Tibial nerve (tissue), 4 donors: ENCODE measurements at regions not wholly inside any gene's neighbourhood (a gene's known extent, or its start where the extent isn't known, plus 50 kb on each side); places are given as distances from the start of the nearest gene placed in this dataset.

Source experiments
- DNase-seq, 2 donors: peaks; one replicate each; pipeline ENCODE4 v3.0.0-alpha.2; 2019; ENCODE audit warnings: low spot score in 2 of 2
- H3K27ac ChIP-seq, 4 donors: fragments of 200-600 bp; sonication (generic) in 3 of 4; one replicate each; pipeline ENCODE4 v1.5.1; 2017 to 2019; ENCODE audit warnings: mild to moderate bottlenecking in 1 of 4
- H3K27me3 ChIP-seq, 2 donors: fragments of 200-600 bp; sonication (generic) in 1 of 2; one replicate each; pipeline versions ENCODE4 v1.5.1 to v1.6.0; 2017 to 2019
- H3K36me3 ChIP-seq, 3 donors: fragments of 200-600 bp; sonication (generic); one replicate each; pipeline ENCODE4 v1.5.1; 2018 to 2019
- H3K4me1 ChIP-seq, 4 donors: fragments of 200-600 bp; sonication (generic) in 3 of 4; one replicate each; pipeline ENCODE4 v1.5.1; 2017 to 2019
- H3K4me3 ChIP-seq, 4 donors: fragments of 200-600 bp; sonication (generic) in 3 of 4; one replicate each; pipeline ENCODE4 v1.5.1; 2017 to 2019; ENCODE audit warnings: mild to moderate bottlenecking in 1 of 4, moderate library complexity in 1 of 4
- H3K9me3 ChIP-seq, 4 donors: fragments of 200-600 bp; sonication (generic) in 3 of 4; one replicate each; pipeline ENCODE4 v1.5.1; 2017 to 2019
- CTCF ChIP-seq, 5 experiments: fragments of 200-600 bp in 3 of 5; fragments of 450-650 bp in 2 of 5; sonication (generic) in 3 of 5; IDR thresholded peaks; one replicate each; pipeline ENCODE4 v1.5.1; 2016 to 2019; ENCODE audit warnings: antibody characterized with exemption in 5 of 5, mild to moderate bottlenecking in 3 of 5, moderate library complexity in 2 of 5
- EP300 ChIP-seq, 2 donors: sonication (generic); formaldehyde crosslinking; IDR thresholded peaks; one replicate each; pipeline ENCODE4 v1.6.1; 2017; ENCODE audit warnings: antibody characterized with exemption in 2 of 2, mild to moderate bottlenecking in 1 of 2
- POLR2A ChIP-seq, 2 donors: fragments of 450-650 bp; IDR thresholded peaks; one replicate each; pipeline ENCODE4 v1.6.1; 2017; ENCODE audit warnings: antibody characterized with exemption in 2 of 2, mild to moderate bottlenecking in 2 of 2, moderate library complexity in 2 of 2
- WGBS, 2 donors: methylation state at CpG; one replicate each; pipeline ENCODE4 v1.1.5; 2018; 5-methylcytosine and 5-hydroxymethylcytosine counted together

GRCh38 chr13:95452375-95452774, 100.1 kb upstream of the CLDN10 start:
- no peaks in the 10 kb centered on the region for H3K36me3 ChIP-seq
- WGBS, 2 donors, result 55 to 59% methylated on average over 4 of the region's 4 CpGs
- TF ChIP-seq EP300 (IDR thresholded peaks at IDR 0.05) (no peak), CTCF (IDR thresholded peaks at IDR 0.05) (no peak), POLR2A (IDR thresholded peaks at IDR 0.05) (no peak)

GRCh38 chr13:95455782-95456181, 96.7 kb upstream of the CLDN10 start:
- H3K9me3 ChIP-seq, result peaks cover 0 to 7% (median 0%) of the 10 kb centered on the region in 4 donors
- H3K36me3 ChIP-seq, result no peaks in the 10 kb centered on the region
- TF ChIP-seq POLR2A (IDR thresholded peaks at IDR 0.05) (no peak), EP300 (IDR thresholded peaks at IDR 0.05) (no peak), CTCF (IDR thresholded peaks at IDR 0.05) (no peak)
- no peak overlapping the region for H3K27ac ChIP-seq
- H3K27me3 ChIP-seq, result no peaks in the 10 kb centered on the region
- H3K4me3 ChIP-seq, result no peak overlapping the region
- no peak for DNase-seq
- 24 to 30% methylated on average over 1 of the region's 1 CpG for WGBS, 2 donors
- no peaks in the 10 kb centered on the region for H3K4me1 ChIP-seq

More at GRCh38 chr13:95452375-95452774, 100.1 kb upstream of the CLDN10 start:
- no peak overlapping the region for H3K27ac ChIP-seq
- H3K4me1 ChIP-seq, result no peaks in the 10 kb centered on the region
- H3K4me3 ChIP-seq, result no peak overlapping the region
- H3K9me3 ChIP-seq, result no peaks in the 10 kb centered on the region
- no peaks in the 10 kb centered on the region for H3K27me3 ChIP-seq
- no peak for DNase-seq

- 44 to 53% methylated on average over 3 of the region's 3 CpGs for WGBS, 2 donors
- Histone ChIP-seq H3K4me1 (no peaks in the 10 kb centered on the region), H3K4me3 (no peak overlapping the region), H3K27me3 (no peaks in the 10 kb centered on the region), H3K27ac (no peak overlapping the region), H3K9me3 (peaks cover 0 to 7% (median 0%) of the 10 kb centered on the region in 4 donors), H3K36me3 (no peaks in the 10 kb centered on the region)
- no peak for DNase-seq
- no peak for TF ChIP-seq POLR2A (IDR thresholded peaks at IDR 0.05)
- no peak for TF ChIP-seq CTCF (IDR thresholded peaks at IDR 0.05)
- TF ChIP-seq EP300 (IDR thresholded peaks at IDR 0.05), result no peak
These were observed 95.7 kb upstream of the CLDN10 start for GRCh38 chr13:95456815-95457214.

- Histone ChIP-seq H3K4me1 (no peaks in the 10 kb centered on the region), H3K4me3 (no peak overlapping the region), H3K9me3 (peaks cover 0 to 7% (median 0%) of the 10 kb centered on the region in 4 donors), H3K36me3 (no peaks in the 10 kb centered on the region), H3K27ac (no peak overlapping the region), H3K27me3 (no peaks in the 10 kb centered on the region)
- WGBS, 2 donors, result 71 to 77% methylated on average over 4 of the region's 4 CpGs
- TF ChIP-seq CTCF (IDR thresholded peaks at IDR 0.05) (no peak), POLR2A (IDR thresholded peaks at IDR 0.05) (no peak), EP300 (IDR thresholded peaks at IDR 0.05) (no peak)
- DNase-seq, result no peak
These were observed 95.2 kb upstream of the CLDN10 start for GRCh38 chr13:95457294-95457693.

GRCh38 chr13:95462801-95463200, 89.7 kb upstream of the CLDN10 start:
- WGBS, 2 donors, result 55 to 58% methylated on average over 3 of the region's 3 CpGs
- peaks cover 0 to 7% (median 0%) of the 10 kb centered on the region in 4 donors for H3K9me3 ChIP-seq
- no peaks in the 10 kb centered on the region for H3K4me1 ChIP-seq
- no peaks in the 10 kb centered on the region for H3K36me3 ChIP-seq
- no peak overlapping the region for H3K4me3 ChIP-seq
- no peak overlapping the region for H3K27ac ChIP-seq
- TF ChIP-seq EP300 (IDR thresholded peaks at IDR 0.05) (no peak), CTCF (IDR thresholded peaks at IDR 0.05) (no peak), POLR2A (IDR thresholded peaks at IDR 0.05) (no peak)
- no peak for DNase-seq
- no peaks in the 10 kb centered on the region for H3K27me3 ChIP-seq
